Epithelial cell of esophagus (primary cell): ENCODE measurements at regions not wholly inside any gene's neighbourhood (a gene's known extent, or its start where the extent isn't known, plus 50 kb on each side); places are given as distances from the start of the nearest gene placed in this dataset.

Experiments
- DNase-seq: peaks from one replicate; pipeline ENCODE4 v3.0.0; 2010; ENCODE audit warnings: low read depth
- H3K4me3 ChIP-seq: 2 replicates; pipeline ENCODE4 v1.5.1; 2011; ENCODE audit warnings: mild to moderate bottlenecking, low read length, control low read depth
- TF ChIP-seq, protein P1 (sequence below): IDR thresholded peaks from 2 replicates; pipeline ENCODE4 v1.5.1; 2011; ENCODE audit warnings: low read depth, mild to moderate bottlenecking, low read length, control low read depth, inconsistent platforms; ENCODE audit not compliant: insufficient read depth; ENCODE audit errors: missing control alignments

DNA sequence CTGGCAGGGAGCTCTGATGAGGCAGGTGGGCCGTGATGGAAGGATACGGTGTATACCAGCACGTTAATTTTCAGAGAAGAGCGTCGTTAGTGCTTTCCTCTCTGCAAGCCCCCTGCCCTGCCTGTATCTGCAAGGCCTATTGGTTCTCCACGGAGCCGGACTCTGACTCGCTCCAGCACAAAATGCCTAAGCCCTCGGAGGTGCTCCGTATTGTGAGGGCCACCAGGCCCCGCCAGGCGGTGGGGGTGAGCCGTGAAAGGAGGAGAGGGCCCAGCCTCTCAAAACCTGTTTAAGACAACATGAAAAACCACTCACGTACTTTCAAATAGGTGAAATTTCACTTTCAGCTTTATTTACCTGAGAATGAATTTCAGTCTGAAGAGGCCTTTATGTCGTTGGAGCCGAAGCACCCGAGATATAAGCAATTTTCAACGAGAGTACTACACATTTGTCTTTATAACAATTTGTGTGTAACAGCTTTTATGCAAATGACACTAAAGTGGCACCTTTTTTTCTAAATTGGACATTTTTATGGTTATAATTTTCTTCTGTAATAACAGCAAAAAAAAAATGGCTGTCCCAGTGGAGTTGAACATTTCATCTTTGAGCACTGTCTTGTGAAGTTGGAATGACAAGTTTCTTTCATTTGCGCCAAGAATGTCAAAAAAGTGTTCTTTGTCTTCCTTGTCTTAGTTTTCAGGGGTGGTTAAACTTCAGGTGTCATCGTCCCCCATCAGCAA, 749.5 kb downstream of the VRK1 start:
- DNase-seq = no peak
- TF ChIP-seq, protein P1, sequence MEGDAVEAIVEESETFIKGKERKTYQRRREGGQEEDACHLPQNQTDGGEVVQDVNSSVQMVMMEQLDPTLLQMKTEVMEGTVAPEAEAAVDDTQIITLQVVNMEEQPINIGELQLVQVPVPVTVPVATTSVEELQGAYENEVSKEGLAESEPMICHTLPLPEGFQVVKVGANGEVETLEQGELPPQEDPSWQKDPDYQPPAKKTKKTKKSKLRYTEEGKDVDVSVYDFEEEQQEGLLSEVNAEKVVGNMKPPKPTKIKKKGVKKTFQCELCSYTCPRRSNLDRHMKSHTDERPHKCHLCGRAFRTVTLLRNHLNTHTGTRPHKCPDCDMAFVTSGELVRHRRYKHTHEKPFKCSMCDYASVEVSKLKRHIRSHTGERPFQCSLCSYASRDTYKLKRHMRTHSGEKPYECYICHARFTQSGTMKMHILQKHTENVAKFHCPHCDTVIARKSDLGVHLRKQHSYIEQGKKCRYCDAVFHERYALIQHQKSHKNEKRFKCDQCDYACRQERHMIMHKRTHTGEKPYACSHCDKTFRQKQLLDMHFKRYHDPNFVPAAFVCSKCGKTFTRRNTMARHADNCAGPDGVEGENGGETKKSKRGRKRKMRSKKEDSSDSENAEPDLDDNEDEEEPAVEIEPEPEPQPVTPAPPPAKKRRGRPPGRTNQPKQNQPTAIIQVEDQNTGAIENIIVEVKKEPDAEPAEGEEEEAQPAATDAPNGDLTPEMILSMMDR = no peak
- H3K4me3 ChIP-seq = no peak overlapping the region

DNA sequence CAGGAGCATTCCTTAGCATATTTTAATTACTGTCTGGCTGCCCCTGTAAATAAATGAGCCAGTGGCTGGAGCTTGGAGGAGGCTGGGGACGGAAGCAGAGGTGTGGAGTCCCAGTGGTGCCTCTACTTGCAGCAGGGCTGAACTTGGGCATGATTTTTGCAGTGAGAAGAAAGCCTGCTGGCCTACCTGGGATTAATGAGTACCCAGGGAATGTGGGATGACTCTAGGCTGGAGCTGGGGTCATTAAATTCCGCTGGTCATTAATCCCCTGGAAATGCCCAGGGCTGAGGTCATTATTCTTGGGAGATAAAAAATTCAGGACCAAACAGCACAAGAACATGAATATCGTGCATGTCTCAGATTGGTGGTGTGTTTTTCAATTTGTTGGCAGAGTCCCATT, 753.3 kb downstream of the VRK1 start:
- DNase-seq = no peak
- no peak overlapping the region for H3K4me3 ChIP-seq
- TF ChIP-seq, protein P1 = no peak

DNA sequence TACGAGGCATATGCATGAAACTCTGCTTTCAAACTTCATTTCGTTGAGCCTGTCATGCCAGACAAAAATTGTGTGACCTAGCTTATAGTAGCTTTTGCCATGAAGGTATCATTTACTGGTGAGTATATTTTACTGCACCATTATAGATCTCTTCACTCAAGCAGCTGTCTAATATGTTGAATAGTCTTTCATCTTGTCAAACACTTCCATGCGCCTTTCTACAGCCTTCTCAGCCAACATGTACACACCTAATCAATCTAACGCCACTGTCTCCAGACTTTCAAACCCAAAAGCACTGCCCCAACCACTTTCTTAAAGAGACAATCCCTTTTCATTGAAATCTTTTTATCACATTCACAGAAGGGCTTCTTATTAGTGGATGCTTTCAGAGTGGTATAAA, 757.4 kb downstream of the VRK1 start:
- TF ChIP-seq, protein P1 = no peak
- no peak for DNase-seq
- no peak overlapping the region for H3K4me3 ChIP-seq

DNA sequence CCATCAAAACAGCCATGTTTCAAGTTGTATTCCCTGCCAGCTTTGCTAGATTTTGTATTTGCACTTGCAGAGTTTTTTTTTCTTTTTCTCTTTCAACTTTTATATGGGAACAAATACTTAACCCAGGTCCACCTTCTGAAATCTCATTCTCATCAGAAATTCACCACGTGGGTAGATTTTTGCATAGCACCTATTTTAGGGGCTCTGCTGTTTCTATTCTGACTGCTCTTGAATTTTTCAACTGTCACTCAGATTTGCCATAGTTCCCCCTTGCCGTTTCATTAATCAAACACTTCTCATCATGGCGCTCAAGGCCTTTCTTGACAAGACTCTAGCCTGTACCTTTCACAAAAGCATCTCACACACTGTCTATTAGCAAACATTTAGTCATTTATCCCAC, 767.2 kb downstream of the VRK1 start:
- no peak for DNase-seq
- TF ChIP-seq, protein P1 = no peak
- no peak overlapping the region for H3K4me3 ChIP-seq

DNA sequence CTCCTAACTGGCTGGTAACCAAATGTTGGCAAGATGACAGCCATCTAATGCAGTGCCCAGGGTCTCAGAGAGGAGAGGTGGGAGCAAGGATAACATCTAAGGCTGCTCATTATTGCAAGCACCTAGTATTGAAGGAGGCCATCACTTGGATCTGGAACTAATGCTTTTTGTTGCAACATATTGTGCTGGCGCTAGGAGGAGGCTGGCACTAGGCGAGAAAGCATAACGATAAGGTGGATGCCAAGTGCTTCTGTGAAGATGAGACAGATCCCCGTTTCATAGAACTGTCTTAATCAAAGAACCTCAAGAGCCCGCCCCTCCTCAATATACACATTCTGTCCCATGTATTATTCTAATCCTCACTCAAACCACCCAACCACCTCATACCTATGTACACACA, 774.0 kb downstream of the VRK1 start:
- DNase-seq = no peak
- TF ChIP-seq, protein P1 = no peak

DNA sequence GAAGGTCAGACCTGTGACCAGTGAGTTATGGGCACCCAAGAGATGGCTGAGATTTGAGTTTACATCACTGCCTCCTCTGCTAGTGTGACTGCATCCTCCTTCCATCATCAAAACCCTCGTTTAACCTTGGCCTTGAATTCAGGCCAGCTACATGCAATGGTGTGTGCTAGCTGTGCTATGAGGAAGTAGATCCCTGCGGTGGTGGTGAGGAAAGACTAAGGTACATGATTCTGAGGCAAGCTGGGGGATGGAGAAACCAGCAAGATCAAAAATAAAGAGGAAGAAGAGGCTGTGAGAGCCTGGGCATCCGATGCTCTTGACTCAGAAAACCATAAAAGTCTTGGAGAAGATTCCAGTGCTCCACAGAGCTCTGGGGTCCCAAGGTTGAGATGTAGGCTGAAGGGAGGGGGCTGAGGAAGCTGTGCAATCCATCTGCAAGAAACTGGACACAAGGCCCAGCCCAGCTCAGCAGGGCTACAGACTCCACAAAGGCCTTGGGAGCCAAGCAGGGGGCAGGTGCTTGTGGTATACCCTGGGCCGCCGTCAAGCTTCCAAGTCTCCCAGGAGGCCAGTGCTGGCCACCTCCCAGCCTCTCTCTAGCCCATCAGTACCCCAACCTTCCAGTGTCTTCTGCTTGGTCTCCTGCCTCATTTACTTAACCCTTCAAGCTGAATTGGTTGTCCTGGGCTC, 774.8 kb downstream of the VRK1 start:
- TF ChIP-seq, protein P1 = no peak
- no peak overlapping the region for H3K4me3 ChIP-seq
- DNase-seq = no peak

More for the DNA sequence above, 774.0 kb downstream of the VRK1 start:
- H3K4me3 ChIP-seq = no peak overlapping the region
